ENCODE measurements at regions not wholly inside any gene's neighbourhood (a gene's known extent, or its start where the extent isn't known, plus 50 kb on each side); places are given as distances from the start of the nearest gene placed in this dataset.

- peak; percentile 94 for ATAC-seq
- Histone ChIP-seq H3K4me1 (ENCODE audit: control insufficient read depth, insufficient read depth, low read length) (peaks cover 11% of the 10 kb centered on the region), H3K27me3 (ENCODE audit: control insufficient read depth, insufficient read depth, low read length) (no peaks in the 10 kb centered on the region), H3K27ac (ENCODE audit: low read length) (peak overlapping the region; percentile 61; the same call in 1 of the 2 replicates), H3K36me3 (ENCODE audit: control insufficient read depth, insufficient read depth, low read length) (no peaks in the 10 kb centered on the region), H3K9me3 (ENCODE audit: control insufficient read depth, insufficient read depth, low read depth, low read length) (no peaks in the 10 kb centered on the region; the same call in 1 of the 2 replicates), H3K4me3 (ENCODE audit: low read depth in 2 of 2, low read length in 2 of 2) (peak overlapping the region in 1 of 2 experiments; percentile 23; a peak in 1 of 4 replicates)
- intact Hi-C loops (cut with micrococcal nuclease; ENCODE audit: unreplicated experiment) = loop anchor here (2.0 to 10.0 kb wide), 3 partner anchors 857 to 1339 kb away; no protein-coding TSS in a partner anchor
- BruUV-seq (replicated peaks) = no TSS peak
- POLR2A ChIA-PET = no interaction called here
- TF ChIP-seq POLR2AphosphoS5 (IDR thresholded peaks at IDR 0.05; ENCODE audit: low read depth, low read length) = no peak
- TF ChIP-seq, protein P1, sequence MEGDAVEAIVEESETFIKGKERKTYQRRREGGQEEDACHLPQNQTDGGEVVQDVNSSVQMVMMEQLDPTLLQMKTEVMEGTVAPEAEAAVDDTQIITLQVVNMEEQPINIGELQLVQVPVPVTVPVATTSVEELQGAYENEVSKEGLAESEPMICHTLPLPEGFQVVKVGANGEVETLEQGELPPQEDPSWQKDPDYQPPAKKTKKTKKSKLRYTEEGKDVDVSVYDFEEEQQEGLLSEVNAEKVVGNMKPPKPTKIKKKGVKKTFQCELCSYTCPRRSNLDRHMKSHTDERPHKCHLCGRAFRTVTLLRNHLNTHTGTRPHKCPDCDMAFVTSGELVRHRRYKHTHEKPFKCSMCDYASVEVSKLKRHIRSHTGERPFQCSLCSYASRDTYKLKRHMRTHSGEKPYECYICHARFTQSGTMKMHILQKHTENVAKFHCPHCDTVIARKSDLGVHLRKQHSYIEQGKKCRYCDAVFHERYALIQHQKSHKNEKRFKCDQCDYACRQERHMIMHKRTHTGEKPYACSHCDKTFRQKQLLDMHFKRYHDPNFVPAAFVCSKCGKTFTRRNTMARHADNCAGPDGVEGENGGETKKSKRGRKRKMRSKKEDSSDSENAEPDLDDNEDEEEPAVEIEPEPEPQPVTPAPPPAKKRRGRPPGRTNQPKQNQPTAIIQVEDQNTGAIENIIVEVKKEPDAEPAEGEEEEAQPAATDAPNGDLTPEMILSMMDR (IDR thresholded peaks at IDR 0.05) = peak; percentile 82
- peak; percentile 67 for DNase-seq (ENCODE audit: low read depth, low spot score)
- CTCF ChIA-PET = interaction anchor here (0.6 to 0.7 kb wide), 5 partner anchors 21 to 1011 kb away, joined by 3 to 11 read pairs (median 9); no protein-coding TSS in a partner anchor
- in situ Hi-C loops (cut with HindIII; ENCODE audit: low pct_unique_long_range_greater_than_20kb, low sequenced_read_pairs) = no loop called here
These were observed 118.3 kb upstream of the CWC22 start for GRCh38 chr2:180125245-180125962.

DNA sequence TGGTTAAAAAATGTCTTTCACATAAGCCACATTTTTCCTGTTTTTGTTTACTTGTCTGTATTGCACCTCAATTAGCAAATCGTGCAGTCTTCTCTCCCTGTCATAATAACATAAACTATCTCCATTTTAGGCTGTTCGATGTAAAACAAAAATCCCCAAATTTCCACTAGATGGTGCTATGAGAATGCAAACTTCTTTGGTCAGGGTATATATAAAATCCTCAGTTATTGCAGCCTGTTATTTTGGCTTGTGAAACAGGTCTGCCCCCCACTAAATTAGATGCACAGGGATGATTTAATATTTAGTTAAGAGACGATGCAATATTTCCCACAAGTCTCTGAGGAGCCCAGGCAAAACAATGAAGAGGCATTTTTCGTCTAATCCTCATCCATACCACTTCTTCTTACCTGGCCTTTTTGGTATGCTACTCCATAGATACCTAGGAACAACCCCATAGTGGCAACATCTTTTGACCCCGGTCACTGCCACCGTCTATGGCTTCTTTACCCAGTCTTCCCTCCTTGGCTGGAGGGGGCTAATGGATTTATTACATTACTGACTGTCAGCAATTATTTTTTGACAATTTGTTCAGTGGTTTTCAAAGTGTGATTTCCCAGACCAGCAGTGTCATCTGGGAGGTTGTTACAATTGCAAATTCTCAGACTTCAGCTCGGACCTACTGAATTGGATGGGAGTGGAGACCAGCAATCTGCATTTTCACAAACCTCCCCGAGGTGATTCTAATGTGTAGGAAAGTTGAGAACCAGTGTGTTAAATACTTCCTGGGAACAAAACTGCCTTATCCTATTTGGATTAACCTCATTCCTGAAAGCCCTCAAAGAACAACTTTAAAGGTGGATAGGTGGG lies 117.4 kb upstream of the CWC22 start:
- POLR2A ChIA-PET = no interaction called here
- peak; percentile 80 for ATAC-seq
- intact Hi-C loops (cut with micrococcal nuclease; ENCODE audit: unreplicated experiment) = loop anchor here (1.0 to 10.0 kb wide), 4 partner anchors 858 to 1591 kb away; no protein-coding TSS in a partner anchor
- Histone ChIP-seq H3K9me3 (ENCODE audit: control insufficient read depth, insufficient read depth, low read depth, low read length) (no peaks in the 10 kb centered on the region; the same call in 1 of the 2 replicates), H3K4me1 (ENCODE audit: control insufficient read depth, insufficient read depth, low read length) (peaks cover 11% of the 10 kb centered on the region), H3K27me3 (ENCODE audit: control insufficient read depth, insufficient read depth, low read length) (no peaks in the 10 kb centered on the region), H3K27ac (ENCODE audit: low read length) (peak overlapping the region; percentile 15; the same call in 1 of the 2 replicates), H3K4me3 (ENCODE audit: low read depth in 2 of 2, low read length in 2 of 2) (no peak overlapping the region), H3K36me3 (ENCODE audit: control insufficient read depth, insufficient read depth, low read length) (no peaks in the 10 kb centered on the region)
- CTCF ChIA-PET = interaction anchor here (0.6 to 1.2 kb wide), 2 partner anchors 1591 to 1878 kb away, joined by 3 read pairs; no protein-coding TSS in a partner anchor
- TF ChIP-seq POLR2AphosphoS5 (IDR thresholded peaks at IDR 0.05; ENCODE audit: low read depth, low read length) (no peak), SIN3A (IDR thresholded peaks at IDR 0.05; ENCODE audit: borderline replicate concordance, insufficient read depth, low read depth, low read length) (no peak), TCF7L2 (IDR thresholded peaks at IDR 0.05; ENCODE audit: low read depth, low read length) (no peak)
- TF ChIP-seq, protein P2, sequence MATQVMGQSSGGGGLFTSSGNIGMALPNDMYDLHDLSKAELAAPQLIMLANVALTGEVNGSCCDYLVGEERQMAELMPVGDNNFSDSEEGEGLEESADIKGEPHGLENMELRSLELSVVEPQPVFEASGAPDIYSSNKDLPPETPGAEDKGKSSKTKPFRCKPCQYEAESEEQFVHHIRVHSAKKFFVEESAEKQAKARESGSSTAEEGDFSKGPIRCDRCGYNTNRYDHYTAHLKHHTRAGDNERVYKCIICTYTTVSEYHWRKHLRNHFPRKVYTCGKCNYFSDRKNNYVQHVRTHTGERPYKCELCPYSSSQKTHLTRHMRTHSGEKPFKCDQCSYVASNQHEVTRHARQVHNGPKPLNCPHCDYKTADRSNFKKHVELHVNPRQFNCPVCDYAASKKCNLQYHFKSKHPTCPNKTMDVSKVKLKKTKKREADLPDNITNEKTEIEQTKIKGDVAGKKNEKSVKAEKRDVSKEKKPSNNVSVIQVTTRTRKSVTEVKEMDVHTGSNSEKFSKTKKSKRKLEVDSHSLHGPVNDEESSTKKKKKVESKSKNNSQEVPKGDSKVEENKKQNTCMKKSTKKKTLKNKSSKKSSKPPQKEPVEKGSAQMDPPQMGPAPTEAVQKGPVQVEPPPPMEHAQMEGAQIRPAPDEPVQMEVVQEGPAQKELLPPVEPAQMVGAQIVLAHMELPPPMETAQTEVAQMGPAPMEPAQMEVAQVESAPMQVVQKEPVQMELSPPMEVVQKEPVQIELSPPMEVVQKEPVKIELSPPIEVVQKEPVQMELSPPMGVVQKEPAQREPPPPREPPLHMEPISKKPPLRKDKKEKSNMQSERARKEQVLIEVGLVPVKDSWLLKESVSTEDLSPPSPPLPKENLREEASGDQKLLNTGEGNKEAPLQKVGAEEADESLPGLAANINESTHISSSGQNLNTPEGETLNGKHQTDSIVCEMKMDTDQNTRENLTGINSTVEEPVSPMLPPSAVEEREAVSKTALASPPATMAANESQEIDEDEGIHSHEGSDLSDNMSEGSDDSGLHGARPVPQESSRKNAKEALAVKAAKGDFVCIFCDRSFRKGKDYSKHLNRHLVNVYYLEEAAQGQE (IDR thresholded peaks at IDR 0.05; ENCODE audit: insufficient read depth in 1 of 2, low read depth in 2 of 2, low read length in 1 of 2) = no peak
- TF ChIP-seq, protein P1 (IDR thresholded peaks at IDR 0.05) = peak; percentile 68
- in situ Hi-C loops (cut with HindIII; ENCODE audit: low pct_unique_long_range_greater_than_20kb, low sequenced_read_pairs) = no loop called here
- BruUV-seq (replicated peaks) = no TSS peak
- DNase-seq (ENCODE audit: low read depth, low spot score) = peak; percentile 38
